ENCODE measurements at regions not wholly inside any gene's neighbourhood (a gene's known extent, or its start where the extent isn't known, plus 50 kb on each side); places are given as distances from the start of the nearest gene placed in this dataset.

GRCh38 chr2:39587641-39588040 is 78.1 kb upstream of the TMEM178A start:
- DNase-seq = no peak
- Histone ChIP-seq H3K9me3 (replicated peaks; ENCODE audit: control insufficient read depth, low read depth, low read length) (no peaks in the 10 kb centered on the region), H3K36me3 (ENCODE audit: control insufficient read depth, insufficient read depth, low read length) (no peaks in the 10 kb centered on the region), H3K4me1 (ENCODE audit: control insufficient read depth, insufficient read depth, low read length) (no peaks in the 10 kb centered on the region), H3K27me3 (ENCODE audit: control insufficient read depth, insufficient read depth, low read length) (no peaks in the 10 kb centered on the region), H3K27ac (ENCODE audit: low read length) (no peak overlapping the region), H3K4me3 (ENCODE audit: low read length) (no peak overlapping the region)
- 100% methylated on average over 1 of the region's 1 CpG for WGBS (ENCODE audit: insufficient coverage)

GRCh38 chr2:39593439-39594393 is 72.0 kb upstream of the TMEM178A start:
- Histone ChIP-seq H3K4me3 (ENCODE audit: low read length) (no peak overlapping the region), H3K4me1 (ENCODE audit: control insufficient read depth, insufficient read depth, low read length) (peaks cover 7% of the 10 kb centered on the region), H3K9me3 (replicated peaks; ENCODE audit: control insufficient read depth, low read depth, low read length) (no peaks in the 10 kb centered on the region), H3K36me3 (ENCODE audit: control insufficient read depth, insufficient read depth, low read length) (no peaks in the 10 kb centered on the region), H3K27ac (ENCODE audit: low read length) (no peak overlapping the region), H3K27me3 (ENCODE audit: control insufficient read depth, insufficient read depth, low read length) (no peaks in the 10 kb centered on the region)
- 49% methylated on average over 2 of the region's 9 CpGs for WGBS (ENCODE audit: insufficient coverage)
- DNase-seq = peak; percentile 88

- no CpG with 5 or more reads among the region's 1 CpG for WGBS (ENCODE audit: insufficient coverage)
Observed at GRCh38 chr2:39595116-39595515, 70.6 kb upstream of the TMEM178A start.

DNA sequence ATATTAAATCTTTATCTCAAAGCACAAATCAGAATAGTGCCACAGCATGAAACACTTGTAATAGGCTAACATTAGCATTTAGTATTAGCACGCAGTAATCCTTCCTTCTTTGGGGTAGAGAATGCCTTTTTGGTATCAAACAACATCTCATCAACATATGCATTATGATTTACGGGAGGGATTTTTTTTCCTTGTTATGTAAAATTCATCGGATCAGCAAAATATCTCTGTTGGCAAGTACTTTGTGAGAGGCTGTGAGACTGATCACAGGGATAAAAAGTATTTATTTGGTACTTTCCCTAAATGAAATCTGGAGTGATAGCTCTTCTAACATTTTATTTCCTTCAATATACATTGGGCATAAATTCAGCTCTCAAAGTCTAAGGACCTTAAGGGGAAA is 68.4 kb upstream of the TMEM178A start:
- no peaks in the 10 kb centered on the region for H3K36me3 ChIP-seq (ENCODE audit: control insufficient read depth, insufficient read depth, low read length)
- no peak overlapping the region for H3K27ac ChIP-seq (ENCODE audit: low read length)
- H3K4me3 ChIP-seq (ENCODE audit: low read length) = no peak overlapping the region
- H3K9me3 ChIP-seq (replicated peaks; ENCODE audit: control insufficient read depth, low read depth, low read length) = no peaks in the 10 kb centered on the region
- no CpG with 5 or more reads among the region's 3 CpGs for WGBS (ENCODE audit: insufficient coverage)
- H3K4me1 ChIP-seq (ENCODE audit: control insufficient read depth, insufficient read depth, low read length) = peaks cover 7% of the 10 kb centered on the region
- no peak for DNase-seq
- no peaks in the 10 kb centered on the region for H3K27me3 ChIP-seq (ENCODE audit: control insufficient read depth, insufficient read depth, low read length)

More at GRCh38 chr2:39595116-39595515, 70.6 kb upstream of the TMEM178A start:
- Histone ChIP-seq H3K4me1 (ENCODE audit: control insufficient read depth, insufficient read depth, low read length) (peaks cover 7% of the 10 kb centered on the region), H3K27me3 (ENCODE audit: control insufficient read depth, insufficient read depth, low read length) (no peaks in the 10 kb centered on the region), H3K4me3 (ENCODE audit: low read length) (no peak overlapping the region), H3K36me3 (ENCODE audit: control insufficient read depth, insufficient read depth, low read length) (no peaks in the 10 kb centered on the region), H3K9me3 (replicated peaks; ENCODE audit: control insufficient read depth, low read depth, low read length) (no peaks in the 10 kb centered on the region), H3K27ac (ENCODE audit: low read length) (no peak overlapping the region)
- DNase-seq = no peak

- DNase-seq = no peak
- no peak overlapping the region for H3K4me3 ChIP-seq (ENCODE audit: low read length)
- H3K36me3 ChIP-seq (ENCODE audit: control insufficient read depth, insufficient read depth, low read length) = no peaks in the 10 kb centered on the region
- no peak overlapping the region for H3K27ac ChIP-seq (ENCODE audit: low read length)
- no peaks in the 10 kb centered on the region for H3K27me3 ChIP-seq (ENCODE audit: control insufficient read depth, insufficient read depth, low read length)
- peaks cover 27% of the 10 kb centered on the region for H3K4me1 ChIP-seq (ENCODE audit: control insufficient read depth, insufficient read depth, low read length)
- no peaks in the 10 kb centered on the region for H3K9me3 ChIP-seq (replicated peaks; ENCODE audit: control insufficient read depth, low read depth, low read length)
- no CpG with 5 or more reads among the region's 1 CpG for WGBS (ENCODE audit: insufficient coverage)
Observed at GRCh38 chr2:39602616-39603015, 63.1 kb upstream of the TMEM178A start.

DNA sequence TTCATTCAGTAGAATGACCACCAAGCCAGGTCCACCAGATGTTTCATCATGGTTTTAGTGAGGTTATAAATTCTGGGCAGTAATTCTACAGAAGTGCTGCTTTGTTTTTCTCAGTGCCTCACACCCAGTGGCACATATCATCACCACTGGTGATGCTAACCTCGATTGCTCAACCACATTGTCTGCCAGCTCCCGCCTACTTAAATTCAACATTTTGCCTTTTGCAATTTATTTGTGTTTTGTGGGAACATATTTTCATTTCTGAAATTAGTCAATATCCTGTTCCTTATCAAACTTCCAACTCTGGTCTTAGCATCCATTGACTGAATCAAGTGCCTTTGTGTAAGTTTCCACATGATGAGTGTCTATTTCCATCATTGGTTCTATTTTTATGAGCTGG is 62.3 kb upstream of the TMEM178A start:
- no CpG with 5 or more reads among the region's 2 CpGs for WGBS (ENCODE audit: insufficient coverage)
- no peaks in the 10 kb centered on the region for H3K36me3 ChIP-seq (ENCODE audit: control insufficient read depth, insufficient read depth, low read length)
- no peaks in the 10 kb centered on the region for H3K27me3 ChIP-seq (ENCODE audit: control insufficient read depth, insufficient read depth, low read length)
- H3K4me1 ChIP-seq (ENCODE audit: control insufficient read depth, insufficient read depth, low read length) = peaks cover 35% of the 10 kb centered on the region
- H3K9me3 ChIP-seq (replicated peaks; ENCODE audit: control insufficient read depth, low read depth, low read length) = no peaks in the 10 kb centered on the region
- H3K27ac ChIP-seq (ENCODE audit: low read length) = no peak overlapping the region
- no peak for DNase-seq
- H3K4me3 ChIP-seq (ENCODE audit: low read length) = no peak overlapping the region

DNA sequence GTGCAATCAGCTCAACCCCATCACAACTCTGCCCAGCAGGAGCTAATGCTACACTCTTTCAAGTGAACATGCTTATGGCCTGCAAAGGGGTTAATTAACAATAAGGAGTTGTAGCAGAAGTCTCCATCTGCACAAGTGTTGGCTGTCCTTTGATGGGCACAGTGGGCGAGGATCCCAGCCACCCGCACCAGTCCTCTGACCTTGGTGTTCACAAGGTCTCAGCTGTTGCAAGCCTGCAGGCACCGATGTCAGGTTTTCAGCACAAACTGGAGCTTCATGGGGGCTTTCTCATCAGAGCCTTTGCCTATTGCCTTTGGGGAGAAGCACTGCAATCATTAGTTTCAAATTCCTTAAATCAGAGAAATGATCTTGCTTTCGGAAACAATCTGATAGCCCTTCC is 60.9 kb upstream of the TMEM178A start:
- Histone ChIP-seq H3K27ac (ENCODE audit: low read length) (no peak overlapping the region), H3K9me3 (replicated peaks; ENCODE audit: control insufficient read depth, low read depth, low read length) (no peaks in the 10 kb centered on the region), H3K27me3 (ENCODE audit: control insufficient read depth, insufficient read depth, low read length) (no peaks in the 10 kb centered on the region), H3K4me1 (ENCODE audit: control insufficient read depth, insufficient read depth, low read length) (peaks cover 43% of the 10 kb centered on the region), H3K36me3 (ENCODE audit: control insufficient read depth, insufficient read depth, low read length) (no peaks in the 10 kb centered on the region), H3K4me3 (ENCODE audit: low read length) (no peak overlapping the region)
- DNase-seq = no peak
- 65% methylated on average over 3 of the region's 4 CpGs for WGBS (ENCODE audit: insufficient coverage)

DNA sequence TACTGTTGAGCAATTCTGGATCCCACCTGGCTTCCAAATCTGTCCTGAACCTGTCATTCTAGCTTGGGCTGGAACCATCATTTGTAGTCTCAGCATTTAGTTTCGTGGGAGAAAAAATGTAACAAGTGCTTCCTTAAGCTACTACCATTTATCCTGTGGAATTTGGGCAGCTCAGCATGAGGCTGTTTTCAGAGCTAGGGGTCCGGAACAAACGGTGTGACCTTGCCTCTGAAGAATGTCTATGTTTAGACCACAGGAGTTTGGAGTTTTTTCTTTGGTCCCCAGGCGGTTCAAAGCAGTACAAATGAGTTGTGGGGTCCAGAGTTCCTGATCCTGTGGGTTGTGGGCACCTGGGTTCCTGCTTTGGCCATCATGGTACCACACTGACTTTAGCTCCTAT is 59.1 kb upstream of the TMEM178A start:
- WGBS (ENCODE audit: insufficient coverage) = 76% methylated on average over 3 of the region's 4 CpGs

GRCh38 chr2:39607538-39608262 is 58.0 kb upstream of the TMEM178A start:
- WGBS (ENCODE audit: insufficient coverage) = 75% methylated on average over 2 of the region's 4 CpGs
- no peaks in the 10 kb centered on the region for H3K27me3 ChIP-seq (ENCODE audit: control insufficient read depth, insufficient read depth, low read length)
- H3K4me1 ChIP-seq (ENCODE audit: control insufficient read depth, insufficient read depth, low read length) = peaks cover 43% of the 10 kb centered on the region
- no peak for DNase-seq
- H3K36me3 ChIP-seq (ENCODE audit: control insufficient read depth, insufficient read depth, low read length) = no peaks in the 10 kb centered on the region
- H3K9me3 ChIP-seq (replicated peaks; ENCODE audit: control insufficient read depth, low read depth, low read length) = no peaks in the 10 kb centered on the region
- H3K27ac ChIP-seq (ENCODE audit: low read length) = no peak overlapping the region
- no peak overlapping the region for H3K4me3 ChIP-seq (ENCODE audit: low read length)

More for the DNA sequence above, 59.1 kb upstream of the TMEM178A start:
- no peak for DNase-seq
- Histone ChIP-seq H3K9me3 (replicated peaks; ENCODE audit: control insufficient read depth, low read depth, low read length) (no peaks in the 10 kb centered on the region), H3K27ac (ENCODE audit: low read length) (no peak overlapping the region), H3K27me3 (ENCODE audit: control insufficient read depth, insufficient read depth, low read length) (no peaks in the 10 kb centered on the region), H3K36me3 (ENCODE audit: control insufficient read depth, insufficient read depth, low read length) (no peaks in the 10 kb centered on the region), H3K4me1 (ENCODE audit: control insufficient read depth, insufficient read depth, low read length) (peaks cover 43% of the 10 kb centered on the region), H3K4me3 (ENCODE audit: low read length) (no peak overlapping the region)

DNA sequence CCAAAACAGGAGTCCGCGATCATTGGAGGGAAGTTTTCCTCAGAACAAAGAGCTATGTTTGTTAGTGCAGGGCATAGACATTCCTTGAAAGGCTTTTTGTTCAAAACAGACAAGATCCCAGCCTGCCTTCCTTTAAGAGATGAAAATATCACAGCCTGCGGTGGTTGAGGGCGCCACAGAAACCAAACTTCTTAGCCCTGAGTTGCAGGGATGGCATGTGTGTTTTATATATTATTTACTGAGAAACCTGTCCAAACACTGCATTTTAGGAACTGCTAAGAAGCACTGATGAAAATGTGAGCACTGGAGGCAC is 57.5 kb upstream of the TMEM178A start:
- H3K27ac ChIP-seq (ENCODE audit: low read length) = peak overlapping the region; percentile 16
- no peak overlapping the region for H3K4me3 ChIP-seq (ENCODE audit: low read length)
- H3K36me3 ChIP-seq (ENCODE audit: control insufficient read depth, insufficient read depth, low read length) = no peaks in the 10 kb centered on the region
- no peaks in the 10 kb centered on the region for H3K9me3 ChIP-seq (replicated peaks; ENCODE audit: control insufficient read depth, low read depth, low read length)
- DNase-seq = no peak
- no peaks in the 10 kb centered on the region for H3K27me3 ChIP-seq (ENCODE audit: control insufficient read depth, insufficient read depth, low read length)
- peaks cover 43% of the 10 kb centered on the region for H3K4me1 ChIP-seq (ENCODE audit: control insufficient read depth, insufficient read depth, low read length)
- no CpG with 5 or more reads among the region's 4 CpGs for WGBS (ENCODE audit: insufficient coverage)

Data from muscle of leg (tissue), 3 donors.